ENCODE measurements at regions not wholly inside any gene's neighbourhood (a gene's known extent, or its start where the extent isn't known, plus 50 kb on each side); places are given as distances from the start of the nearest gene placed in this dataset.

DNA sequence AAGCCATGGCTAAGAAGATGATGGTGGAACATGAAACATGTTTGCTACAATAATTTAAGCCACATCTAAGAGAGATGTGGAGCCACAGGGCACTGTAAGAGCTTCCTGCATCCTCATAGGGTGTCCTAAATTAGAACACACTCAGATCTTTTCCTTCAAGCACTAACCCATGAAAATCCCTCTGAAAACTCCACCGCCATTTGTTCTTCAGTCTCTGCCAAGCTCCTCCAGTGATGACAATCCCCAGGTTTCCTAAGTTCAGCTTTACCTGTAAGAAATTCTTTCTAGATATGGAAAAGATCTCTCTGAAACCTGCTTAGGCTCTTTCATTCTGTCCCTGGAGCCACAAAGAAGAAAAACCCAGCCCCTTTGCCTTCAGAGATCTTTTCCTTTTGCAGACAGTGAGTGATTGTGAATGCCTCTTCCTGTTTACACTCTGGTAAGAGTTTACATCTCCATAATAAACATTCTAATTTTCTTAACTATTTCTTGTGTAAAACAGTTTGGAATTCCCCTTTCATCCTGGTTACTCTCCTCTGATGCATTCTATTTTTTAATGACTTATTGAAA is 907.2 kb downstream of the VRK1 start:
- no peaks in the 10 kb centered on the region for H3K36me3 ChIP-seq (ENCODE audit: control insufficient read depth, insufficient read depth, low read length)
- peaks cover 4% of the 10 kb centered on the region; the same call in 1 of the 2 replicates for H3K4me1 ChIP-seq (ENCODE audit: control insufficient read depth, insufficient read depth, low read length)
- no CpG with 5 or more reads among the region's 1 CpG for WGBS (ENCODE audit: insufficient coverage, insufficient read length)
- no peak for DNase-seq (ENCODE audit: low read depth, low spot score)
- H3K27ac ChIP-seq (ENCODE audit: low read length), result no peak overlapping the region
- H3K27me3 ChIP-seq (ENCODE audit: control insufficient read depth, insufficient read depth, low read length), result no peaks in the 10 kb centered on the region
- no peak overlapping the region for H3K4me3 ChIP-seq (ENCODE audit: low read length)
- H3K9me3 ChIP-seq (ENCODE audit: control insufficient read depth, insufficient read depth, low read length), result no peaks in the 10 kb centered on the region

DNA sequence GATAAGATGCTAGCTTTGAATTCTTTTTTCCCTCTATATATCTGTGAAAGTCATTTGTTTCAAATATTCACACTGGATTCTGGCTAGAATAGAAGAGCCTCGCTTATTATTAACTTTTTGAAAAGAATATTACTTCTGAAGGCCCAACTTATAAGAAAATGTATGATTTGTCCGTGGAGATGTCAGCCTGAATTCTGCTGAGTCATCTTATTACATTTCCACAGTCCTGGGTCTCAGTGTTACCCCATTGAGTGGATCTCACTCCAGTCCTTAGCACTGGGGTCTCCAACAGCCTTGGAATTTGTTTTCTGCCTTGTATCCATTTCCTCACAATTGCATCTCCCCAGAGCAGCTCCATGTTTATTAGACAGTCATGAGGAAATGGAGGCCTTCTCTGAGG is 907.9 kb downstream of the VRK1 start:
- H3K9me3 ChIP-seq (ENCODE audit: control insufficient read depth, insufficient read depth, low read length), result no peaks in the 10 kb centered on the region
- DNase-seq (ENCODE audit: low read depth, low spot score), result no peak
- no peaks in the 10 kb centered on the region for H3K27me3 ChIP-seq (ENCODE audit: control insufficient read depth, insufficient read depth, low read length)
- H3K4me1 ChIP-seq (ENCODE audit: control insufficient read depth, insufficient read depth, low read length), result peaks cover 4% of the 10 kb centered on the region; the same call in 1 of the 2 replicates
- H3K27ac ChIP-seq (ENCODE audit: low read length), result no peak overlapping the region
- WGBS (ENCODE audit: insufficient coverage, insufficient read length), result no CpG with 5 or more reads among the region's 2 CpGs
- H3K36me3 ChIP-seq (ENCODE audit: control insufficient read depth, insufficient read depth, low read length), result no peaks in the 10 kb centered on the region
- no peak overlapping the region for H3K4me3 ChIP-seq (ENCODE audit: low read length)

DNA sequence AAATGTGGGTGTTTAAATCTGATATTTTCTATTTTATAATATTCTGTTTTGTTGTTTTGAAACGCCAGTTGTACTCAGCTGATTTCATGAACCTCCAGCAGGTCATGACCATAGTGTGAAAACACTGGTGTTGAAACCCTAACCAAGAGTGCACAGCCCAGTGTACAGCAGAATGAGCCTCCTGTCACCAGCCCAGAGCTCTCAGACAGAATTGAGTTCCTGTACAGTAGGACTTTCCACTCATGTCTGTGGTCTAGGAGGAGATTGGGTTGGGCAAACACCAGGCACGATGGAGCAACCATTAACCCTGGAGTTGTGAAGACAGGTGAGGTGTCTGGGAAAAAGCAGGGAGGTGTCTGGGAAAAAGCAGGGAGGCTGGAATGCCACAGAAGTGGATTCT is 908.8 kb downstream of the VRK1 start:
- Histone ChIP-seq H3K4me3 (ENCODE audit: low read length) (no peak overlapping the region), H3K4me1 (ENCODE audit: control insufficient read depth, insufficient read depth, low read length) (peaks cover 4% of the 10 kb centered on the region; the same call in 1 of the 2 replicates), H3K27ac (ENCODE audit: low read length) (no peak overlapping the region), H3K9me3 (ENCODE audit: control insufficient read depth, insufficient read depth, low read length) (no peaks in the 10 kb centered on the region), H3K27me3 (ENCODE audit: control insufficient read depth, insufficient read depth, low read length) (no peaks in the 10 kb centered on the region), H3K36me3 (ENCODE audit: control insufficient read depth, insufficient read depth, low read length) (no peaks in the 10 kb centered on the region)
- DNase-seq (ENCODE audit: low read depth, low spot score), result no peak
- WGBS (ENCODE audit: insufficient coverage, insufficient read length), result no CpG with 5 or more reads among the region's 2 CpGs

DNA sequence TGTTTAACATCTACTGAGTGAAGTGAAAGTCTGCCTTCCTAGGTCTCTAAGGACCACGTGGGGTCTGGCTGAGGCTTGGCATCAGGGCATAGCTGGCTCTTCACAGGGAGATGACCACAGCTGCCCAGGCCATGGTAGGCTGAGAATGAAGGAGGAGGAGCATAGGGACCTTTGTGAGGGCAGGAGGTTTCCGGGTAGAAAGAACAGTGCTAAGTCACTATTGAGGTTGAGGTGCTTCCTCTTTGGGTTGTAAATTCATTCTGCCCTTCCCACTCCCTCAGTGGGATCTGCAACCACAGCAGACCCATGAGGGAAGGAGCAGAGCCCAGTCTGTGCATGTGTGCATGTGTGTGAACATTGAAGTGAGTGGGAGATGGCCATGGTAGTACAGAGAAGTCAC is 909.6 kb downstream of the VRK1 start:
- no CpG with 5 or more reads among the region's 2 CpGs for WGBS (ENCODE audit: insufficient coverage, insufficient read length)
- Histone ChIP-seq H3K36me3 (ENCODE audit: control insufficient read depth, insufficient read depth, low read length) (no peaks in the 10 kb centered on the region), H3K4me3 (ENCODE audit: low read length) (no peak overlapping the region), H3K27me3 (ENCODE audit: control insufficient read depth, insufficient read depth, low read length) (no peaks in the 10 kb centered on the region), H3K27ac (ENCODE audit: low read length) (no peak overlapping the region), H3K4me1 (ENCODE audit: control insufficient read depth, insufficient read depth, low read length) (peaks cover 4% of the 10 kb centered on the region; the same call in 1 of the 2 replicates), H3K9me3 (ENCODE audit: control insufficient read depth, insufficient read depth, low read length) (no peaks in the 10 kb centered on the region)
- no peak for DNase-seq (ENCODE audit: low read depth, low spot score)

DNA sequence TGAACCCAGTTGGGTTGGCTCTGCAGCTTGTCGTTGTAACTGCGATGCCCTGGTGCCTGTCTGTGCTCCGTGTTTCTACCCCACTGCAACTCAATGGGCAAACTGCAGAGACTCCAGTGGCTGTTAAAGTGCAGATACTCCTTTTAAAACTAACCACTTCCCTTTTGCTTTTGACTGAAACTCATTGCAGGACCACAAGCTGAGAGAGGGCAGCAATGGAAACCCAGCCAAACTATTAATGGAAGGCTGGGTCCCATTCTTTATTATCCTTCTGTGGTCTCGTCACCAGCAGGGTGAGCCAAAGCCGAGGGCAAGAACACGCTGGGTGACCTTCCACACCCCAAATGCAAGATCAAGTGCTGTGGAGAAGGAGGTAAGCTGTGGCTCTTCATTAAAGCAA is 910.4 kb downstream of the VRK1 start:
- no peaks in the 10 kb centered on the region for H3K27me3 ChIP-seq (ENCODE audit: control insufficient read depth, insufficient read depth, low read length)
- no CpG with 5 or more reads among the region's 6 CpGs for WGBS (ENCODE audit: insufficient coverage, insufficient read length)
- H3K4me1 ChIP-seq (ENCODE audit: control insufficient read depth, insufficient read depth, low read length), result peaks cover 2% of the 10 kb centered on the region; the same call in 1 of the 2 replicates
- DNase-seq (ENCODE audit: low read depth, low spot score), result no peak
- H3K9me3 ChIP-seq (ENCODE audit: control insufficient read depth, insufficient read depth, low read length), result no peaks in the 10 kb centered on the region
- H3K36me3 ChIP-seq (ENCODE audit: control insufficient read depth, insufficient read depth, low read length), result no peaks in the 10 kb centered on the region
- no peak overlapping the region for H3K27ac ChIP-seq (ENCODE audit: low read length)
- H3K4me3 ChIP-seq (ENCODE audit: low read length), result no peak overlapping the region

DNA sequence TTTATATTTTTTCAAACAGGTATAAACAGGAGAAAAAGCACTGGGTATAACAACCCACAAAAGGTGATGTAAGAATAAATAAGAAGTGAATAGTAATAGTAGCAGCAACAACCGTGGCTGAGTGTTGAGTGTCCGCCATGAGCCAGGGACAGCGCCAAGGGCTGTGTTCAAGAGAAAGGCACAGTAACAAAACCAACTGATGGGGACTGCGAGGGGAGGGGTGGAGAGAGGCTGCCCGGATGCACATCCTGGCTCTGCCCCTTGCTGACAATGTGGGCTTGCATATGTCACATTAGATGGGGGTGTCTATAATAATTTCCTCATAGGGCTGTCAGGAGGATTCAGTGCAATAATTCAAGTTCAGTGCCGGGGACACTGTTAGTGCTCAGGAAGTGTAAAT is 912.4 kb downstream of the VRK1 start:
- Histone ChIP-seq H3K9me3 (ENCODE audit: control insufficient read depth, insufficient read depth, low read length) (no peaks in the 10 kb centered on the region), H3K4me1 (ENCODE audit: control insufficient read depth, insufficient read depth, low read length) (no peaks in the 10 kb centered on the region), H3K27me3 (ENCODE audit: control insufficient read depth, insufficient read depth, low read length) (no peaks in the 10 kb centered on the region), H3K4me3 (ENCODE audit: low read length) (no peak overlapping the region), H3K36me3 (ENCODE audit: control insufficient read depth, insufficient read depth, low read length) (no peaks in the 10 kb centered on the region), H3K27ac (ENCODE audit: low read length) (no peak overlapping the region)
- WGBS (ENCODE audit: insufficient coverage, insufficient read length), result no CpG with 5 or more reads among the region's 6 CpGs
- no peak for DNase-seq (ENCODE audit: low read depth, low spot score)

DNA sequence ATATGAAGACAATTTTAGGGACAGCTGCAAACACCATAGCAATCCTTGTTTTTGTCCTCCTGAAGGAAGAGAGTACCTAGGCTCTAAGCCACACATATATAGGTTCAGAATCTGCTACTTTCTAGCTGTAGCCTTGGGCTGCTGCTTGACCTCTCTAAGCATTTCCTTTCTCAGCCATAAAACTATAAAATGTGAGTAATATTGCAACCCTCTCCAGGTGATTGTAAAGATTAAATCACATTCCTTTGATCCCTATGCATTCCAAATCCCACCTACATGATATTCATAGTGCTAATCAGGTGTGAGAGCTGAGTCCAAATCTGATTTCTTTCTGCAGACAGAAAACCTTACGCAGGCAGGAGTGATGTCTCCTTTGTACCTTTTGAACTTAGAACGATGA is 913.5 kb downstream of the VRK1 start:
- Histone ChIP-seq H3K27me3 (ENCODE audit: control insufficient read depth, insufficient read depth, low read length) (no peaks in the 10 kb centered on the region), H3K36me3 (ENCODE audit: control insufficient read depth, insufficient read depth, low read length) (no peaks in the 10 kb centered on the region), H3K4me3 (ENCODE audit: low read length) (no peak overlapping the region), H3K27ac (ENCODE audit: low read length) (no peak overlapping the region), H3K4me1 (ENCODE audit: control insufficient read depth, insufficient read depth, low read length) (no peaks in the 10 kb centered on the region), H3K9me3 (ENCODE audit: control insufficient read depth, insufficient read depth, low read length) (no peaks in the 10 kb centered on the region)
- no peak for DNase-seq (ENCODE audit: low read depth, low spot score)
- WGBS (ENCODE audit: insufficient coverage, insufficient read length), result no CpG with 5 or more reads among the region's 2 CpGs

DNA sequence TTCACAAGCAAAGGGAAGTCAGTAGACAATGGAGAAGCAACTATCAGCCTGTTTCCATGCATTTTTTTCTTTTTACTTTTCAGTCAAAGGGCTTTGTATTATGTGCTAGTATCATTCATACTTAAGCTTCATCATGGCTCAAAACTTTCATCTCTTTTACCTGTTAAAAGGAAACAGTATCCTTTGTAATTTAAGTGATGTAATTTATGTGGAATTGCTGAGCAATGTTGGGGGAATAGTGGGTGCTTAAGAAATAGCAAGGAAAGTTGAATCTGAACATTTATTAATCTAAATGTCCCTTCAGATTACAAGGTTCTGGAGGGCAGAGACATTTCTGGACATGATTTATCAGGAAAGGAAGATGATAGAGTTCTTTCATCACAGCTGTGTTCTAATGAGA is 915.3 kb downstream of the VRK1 start:
- Histone ChIP-seq H3K27ac (ENCODE audit: low read length) (no peak overlapping the region), H3K27me3 (ENCODE audit: control insufficient read depth, insufficient read depth, low read length) (no peaks in the 10 kb centered on the region), H3K4me3 (ENCODE audit: low read length) (no peak overlapping the region)

DNA sequence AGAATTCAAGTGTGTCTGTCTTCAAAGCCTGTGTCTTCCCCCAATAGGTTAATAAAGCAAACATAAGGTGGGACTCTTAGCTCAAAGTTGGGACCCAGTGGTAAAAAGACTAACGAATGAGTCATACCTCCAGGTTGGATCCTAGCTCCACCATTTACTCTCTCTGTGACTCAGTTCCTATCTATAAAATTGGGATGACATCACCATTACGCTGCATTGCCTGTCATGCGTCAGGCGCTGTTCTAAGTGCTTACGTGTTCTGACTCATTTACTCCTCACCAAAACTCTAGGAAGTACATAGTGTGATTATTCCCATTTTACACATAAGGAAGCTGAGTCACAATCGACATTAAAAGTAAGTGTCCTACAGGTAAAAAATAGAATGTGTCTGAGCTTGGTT is 915.8 kb downstream of the VRK1 start:
- Histone ChIP-seq H3K27ac (ENCODE audit: low read length) (no peak overlapping the region), H3K4me3 (ENCODE audit: low read length) (no peak overlapping the region), H3K36me3 (ENCODE audit: control insufficient read depth, insufficient read depth, low read length) (no peaks in the 10 kb centered on the region), H3K27me3 (ENCODE audit: control insufficient read depth, insufficient read depth, low read length) (no peaks in the 10 kb centered on the region), H3K4me1 (ENCODE audit: control insufficient read depth, insufficient read depth, low read length) (no peaks in the 10 kb centered on the region), H3K9me3 (ENCODE audit: control insufficient read depth, insufficient read depth, low read length) (no peaks in the 10 kb centered on the region)
- no peak for DNase-seq (ENCODE audit: low read depth, low spot score)
- no CpG with 5 or more reads among the region's 6 CpGs for WGBS (ENCODE audit: insufficient coverage, insufficient read length)

More for the DNA sequence above, 915.3 kb downstream of the VRK1 start:
- Histone ChIP-seq H3K9me3 (ENCODE audit: control insufficient read depth, insufficient read depth, low read length) (no peaks in the 10 kb centered on the region), H3K4me1 (ENCODE audit: control insufficient read depth, insufficient read depth, low read length) (no peaks in the 10 kb centered on the region), H3K36me3 (ENCODE audit: control insufficient read depth, insufficient read depth, low read length) (no peaks in the 10 kb centered on the region)
- no peak for DNase-seq (ENCODE audit: low read depth, low spot score)

DNA sequence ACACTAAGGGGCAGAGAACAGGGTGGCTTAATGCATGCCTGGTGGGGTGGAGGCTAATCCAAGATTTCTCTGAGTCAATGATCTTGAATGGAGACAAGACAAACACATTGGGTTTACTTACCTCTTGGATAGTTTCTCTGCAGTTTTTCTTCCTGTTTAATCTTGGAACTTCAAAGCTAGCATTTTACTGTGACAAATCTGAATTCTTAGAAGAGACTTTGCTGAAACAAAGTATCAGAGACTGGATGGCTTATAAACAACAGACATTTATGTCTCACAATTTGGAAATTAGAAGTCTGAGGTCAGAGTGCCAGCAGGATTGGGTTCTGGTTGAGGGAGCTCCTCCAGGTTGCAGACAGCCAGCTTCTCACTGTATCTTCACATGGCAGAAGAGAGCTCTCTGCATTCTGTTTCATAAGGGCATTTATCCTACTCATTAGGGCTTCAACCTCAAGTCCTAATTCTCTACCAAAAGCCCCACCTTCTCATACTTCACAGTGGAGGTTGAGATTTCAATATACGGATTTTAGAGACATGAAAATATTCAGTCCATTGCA is 921.8 kb downstream of the VRK1 start:
- H3K4me1 ChIP-seq (ENCODE audit: control insufficient read depth, insufficient read depth, low read length), result peaks cover 1% of the 10 kb centered on the region; the same call in 1 of the 2 replicates
- no peak overlapping the region for H3K27ac ChIP-seq (ENCODE audit: low read length)
- H3K4me3 ChIP-seq (ENCODE audit: low read length), result no peak overlapping the region
- WGBS (ENCODE audit: insufficient coverage, insufficient read length), result no CpG with 5 or more reads among the region's 1 CpG
- DNase-seq (ENCODE audit: low read depth, low spot score), result no peak
- no peaks in the 10 kb centered on the region for H3K27me3 ChIP-seq (ENCODE audit: control insufficient read depth, insufficient read depth, low read length)
- H3K36me3 ChIP-seq (ENCODE audit: control insufficient read depth, insufficient read depth, low read length), result no peaks in the 10 kb centered on the region
- no peaks in the 10 kb centered on the region for H3K9me3 ChIP-seq (ENCODE audit: control insufficient read depth, insufficient read depth, low read length)

DNA sequence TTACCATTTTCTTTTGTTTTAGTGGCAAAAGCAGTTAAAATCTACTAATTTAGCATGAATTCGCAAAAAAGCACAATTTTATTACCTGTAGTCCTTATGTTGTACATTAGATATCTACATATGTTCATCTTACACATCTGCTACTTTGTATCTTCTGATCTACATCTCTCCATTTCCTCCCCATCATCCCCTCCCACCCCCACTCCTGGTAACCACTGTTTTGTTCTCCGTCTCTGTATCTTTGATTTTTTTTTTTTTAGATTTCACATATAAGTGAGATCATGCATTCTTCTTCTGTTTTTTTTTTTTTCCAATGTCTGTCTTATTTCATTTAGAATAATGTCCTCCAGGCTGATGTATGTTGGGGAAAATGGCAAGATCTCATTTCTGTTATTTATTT is 922.7 kb downstream of the VRK1 start:
- no CpG with 5 or more reads among the region's 2 CpGs for WGBS (ENCODE audit: insufficient coverage, insufficient read length)

More for the DNA sequence above, 922.7 kb downstream of the VRK1 start:
- Histone ChIP-seq H3K9me3 (ENCODE audit: control insufficient read depth, insufficient read depth, low read length) (no peaks in the 10 kb centered on the region), H3K4me3 (ENCODE audit: low read length) (no peak overlapping the region), H3K27ac (ENCODE audit: low read length) (no peak overlapping the region), H3K4me1 (ENCODE audit: control insufficient read depth, insufficient read depth, low read length) (peaks cover 1% of the 10 kb centered on the region; the same call in 1 of the 2 replicates), H3K27me3 (ENCODE audit: control insufficient read depth, insufficient read depth, low read length) (no peaks in the 10 kb centered on the region), H3K36me3 (ENCODE audit: control insufficient read depth, insufficient read depth, low read length) (no peaks in the 10 kb centered on the region)
- DNase-seq (ENCODE audit: low read depth, low spot score), result no peak
